GF-D8 (cell line): ENCODE measurements at regions not wholly inside any gene's neighbourhood (a gene's known extent, or its start where the extent isn't known, plus 50 kb on each side); places are given as distances from the start of the nearest gene placed in this dataset.
"Not testable (repeated sequence)": the region's sequence is repeated elsewhere in the genome, so short reads cannot be mapped to it uniquely, and the experiment has no call there.

Source experiments
- DNase-seq: peaks from one replicate; lab custom pipeline; 2025; lab: John Stamatoyannopoulos, UW

GRCh38 chr6:3619201-3619600, 132.3 kb downstream of the PXDC1 start:
- DNase-seq: no peak

DNA sequence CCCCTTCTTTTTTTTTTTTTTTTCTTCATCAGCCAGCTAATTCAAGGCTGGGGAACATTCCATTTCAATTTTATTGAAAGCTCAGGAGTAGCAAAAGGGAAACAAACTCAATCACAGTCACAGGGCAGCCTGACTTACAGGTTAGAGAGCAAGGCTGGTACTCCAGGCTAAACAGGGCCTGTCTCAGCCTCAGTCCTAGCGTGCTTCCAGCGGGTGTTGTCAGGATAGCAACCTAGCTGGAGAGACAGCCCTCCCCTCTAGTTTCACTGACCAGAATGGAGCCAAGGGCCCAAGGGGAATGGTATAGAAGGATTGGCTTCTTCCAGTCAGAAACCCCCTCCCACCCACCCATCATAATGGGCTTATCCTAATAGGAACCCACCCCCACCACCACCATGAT, 132.9 kb downstream of the PXDC1 start:
- no peak for DNase-seq

DNA sequence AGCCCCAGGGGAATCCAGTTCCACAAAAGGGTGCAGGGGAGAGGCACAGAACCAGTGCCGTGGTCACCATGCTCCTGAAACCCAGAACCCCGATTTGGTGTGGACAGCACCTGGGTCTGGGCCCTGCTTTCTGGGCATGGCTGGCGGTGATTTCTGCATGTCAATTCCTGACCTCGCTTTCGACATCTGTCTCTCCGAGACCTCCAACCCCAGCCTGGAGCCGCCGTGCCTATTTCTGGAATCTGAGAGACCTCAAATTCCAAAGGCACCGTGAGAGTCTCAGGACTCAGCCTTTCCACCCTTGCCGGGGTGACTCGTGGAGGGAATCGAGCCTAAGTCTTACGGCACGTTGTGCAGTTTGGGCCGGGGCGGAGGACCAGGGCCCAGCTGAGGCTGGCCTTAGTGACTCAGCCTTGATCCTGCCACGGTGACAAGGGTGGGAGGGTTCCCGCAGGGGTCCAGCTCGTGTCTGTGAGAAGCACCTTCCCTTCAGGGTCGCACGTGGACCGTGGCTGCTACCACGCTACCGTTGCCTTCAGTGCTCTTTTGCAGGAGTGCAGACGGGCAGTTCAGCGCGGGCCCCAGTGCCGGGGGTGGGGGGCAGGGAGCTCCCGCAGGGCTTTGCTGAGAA, 133.7 kb downstream of the PXDC1 start:
- no peak for DNase-seq

GRCh38 chr6:3617192-3617631, 134.3 kb downstream of the PXDC1 start:
- DNase-seq: no peak

- DNase-seq: no peak
Observed at GRCh38 chr6:3616565-3617176, 134.8 kb downstream of the PXDC1 start.

GRCh38 chr6:3615391-3616380, 135.8 kb downstream of the PXDC1 start:
- DNase-seq: no peak

DNA sequence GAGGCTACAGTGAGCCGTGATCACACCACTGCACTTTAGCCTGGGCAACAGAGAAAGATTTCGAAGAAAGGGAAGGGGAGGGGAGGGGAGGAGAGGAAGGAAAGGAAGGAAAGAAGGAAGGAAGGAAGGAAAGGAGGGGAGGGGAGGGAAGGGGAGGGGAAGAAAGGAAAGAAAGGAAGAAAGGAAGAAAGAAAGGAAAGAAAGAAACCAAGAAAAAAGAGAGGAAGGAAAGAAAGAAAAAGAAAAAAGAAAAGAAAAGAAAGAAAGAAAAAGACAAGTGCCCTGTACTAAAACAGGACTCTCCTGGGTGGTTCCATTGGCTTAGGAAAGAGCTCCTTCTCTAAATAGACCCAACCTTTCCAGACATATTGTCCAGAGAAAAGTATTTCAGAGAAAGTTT, 136.6 kb downstream of the PXDC1 start:
- no peak for DNase-seq

DNA sequence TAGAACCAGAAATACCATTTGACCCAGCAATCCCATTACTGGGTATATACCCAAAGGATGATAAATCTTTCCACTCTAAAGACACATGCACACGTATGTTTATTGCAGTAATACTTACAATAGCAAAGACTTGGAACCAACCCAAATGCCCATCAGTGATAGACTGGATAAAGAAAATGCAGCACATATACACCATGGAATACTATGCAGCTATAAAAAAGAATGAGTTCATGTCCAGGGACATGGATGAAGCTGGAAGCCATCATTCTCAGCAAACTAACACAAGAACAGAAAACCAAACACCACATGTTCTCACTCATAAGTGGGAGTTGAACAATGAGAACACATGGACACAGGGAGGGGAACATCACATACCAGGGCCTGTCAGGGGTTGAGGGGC, 137.9 kb downstream of the PXDC1 start:
- not testable (repeated sequence) for DNase-seq

DNA sequence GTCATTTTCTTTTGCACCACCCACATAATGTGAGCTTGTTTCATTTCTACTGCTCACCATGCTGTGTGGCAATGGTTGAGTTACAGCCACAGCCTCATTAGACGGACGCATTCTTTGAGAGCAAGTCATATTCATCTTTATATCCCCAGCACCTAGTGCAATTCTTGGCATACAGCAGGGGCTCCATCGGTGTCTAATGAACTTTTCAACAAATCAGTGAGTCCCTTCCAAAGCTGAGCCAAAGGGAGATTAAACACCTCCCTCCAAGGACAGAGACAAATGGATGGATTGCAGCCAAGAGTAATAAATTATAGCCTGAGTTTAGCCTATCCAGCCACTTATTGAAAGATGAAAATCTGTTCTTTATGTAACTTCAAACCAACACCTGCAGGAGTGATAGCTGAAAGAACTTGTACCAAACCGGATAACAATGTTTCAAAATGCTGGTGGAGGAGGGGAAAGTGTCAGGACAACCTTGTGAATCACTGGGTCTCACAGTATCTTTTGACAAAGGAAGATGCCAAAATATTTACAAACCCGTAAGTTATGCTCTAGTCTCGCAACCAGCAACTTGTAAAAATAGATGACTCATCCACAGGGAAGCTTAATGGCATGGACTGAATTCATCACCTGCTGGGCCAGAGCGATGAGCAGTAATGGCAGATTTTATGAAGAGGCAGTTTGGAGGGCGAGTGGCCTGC, 139.0 kb downstream of the PXDC1 start:
- no peak for DNase-seq

DNA sequence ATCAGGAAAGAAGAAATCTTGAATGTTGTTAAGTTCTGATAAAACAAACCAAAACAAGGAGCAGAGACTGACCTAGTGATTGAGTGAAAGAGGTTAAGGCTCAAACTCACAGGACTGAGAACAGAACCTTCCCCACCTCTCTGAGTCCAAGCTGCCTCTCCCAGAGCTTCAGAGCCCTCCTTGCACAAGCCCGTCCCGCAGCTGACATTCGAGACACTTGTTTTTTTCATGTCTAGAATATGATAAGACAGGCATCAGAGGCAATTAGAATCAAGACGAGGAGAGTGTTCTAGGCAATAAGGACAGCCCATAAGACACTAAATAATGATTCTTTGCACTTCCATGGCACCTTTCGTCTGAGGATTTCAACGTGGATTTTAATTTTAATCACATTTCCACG, 140.6 kb downstream of the PXDC1 start:
- DNase-seq: no peak

DNA sequence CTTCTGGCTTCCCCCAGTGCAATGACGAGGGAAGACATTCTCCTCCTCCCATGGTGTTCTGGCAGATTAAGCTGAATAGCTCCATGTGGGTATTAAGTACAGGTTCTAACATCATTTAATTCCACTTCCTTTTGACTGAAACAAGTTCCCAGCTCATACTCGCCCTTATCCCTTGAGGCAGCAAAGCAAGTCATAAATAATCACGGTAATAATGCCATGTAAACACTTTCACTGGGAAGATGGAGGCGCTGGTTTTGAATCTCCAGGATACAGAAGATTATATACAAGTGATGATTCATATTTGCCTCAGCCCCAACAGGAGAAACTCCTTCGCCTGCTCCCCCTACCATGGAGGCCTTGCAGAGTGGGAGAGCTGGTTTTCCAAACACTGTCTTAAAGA, 141.3 kb downstream of the PXDC1 start:
- DNase-seq: no peak

DNA sequence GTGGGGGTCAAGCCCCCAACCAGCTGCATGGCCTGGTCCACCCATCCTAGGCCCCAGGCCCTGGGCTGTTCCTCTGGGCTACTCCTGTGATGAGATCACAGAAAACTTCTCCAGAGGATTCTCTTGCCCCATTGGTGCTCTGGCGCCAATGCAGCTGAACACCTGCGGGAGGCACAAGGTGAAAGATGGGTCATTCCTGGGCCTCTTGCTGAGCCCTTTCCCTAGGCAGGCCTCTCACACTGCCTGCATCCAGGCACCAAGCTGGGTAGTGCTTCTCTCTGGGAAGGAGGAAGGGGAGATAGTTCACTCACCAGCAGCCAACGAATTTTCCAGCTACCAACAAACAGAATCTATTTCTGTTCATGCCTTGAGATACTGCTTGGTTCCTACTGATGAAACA, 142.1 kb downstream of the PXDC1 start:
- no peak for DNase-seq

DNA sequence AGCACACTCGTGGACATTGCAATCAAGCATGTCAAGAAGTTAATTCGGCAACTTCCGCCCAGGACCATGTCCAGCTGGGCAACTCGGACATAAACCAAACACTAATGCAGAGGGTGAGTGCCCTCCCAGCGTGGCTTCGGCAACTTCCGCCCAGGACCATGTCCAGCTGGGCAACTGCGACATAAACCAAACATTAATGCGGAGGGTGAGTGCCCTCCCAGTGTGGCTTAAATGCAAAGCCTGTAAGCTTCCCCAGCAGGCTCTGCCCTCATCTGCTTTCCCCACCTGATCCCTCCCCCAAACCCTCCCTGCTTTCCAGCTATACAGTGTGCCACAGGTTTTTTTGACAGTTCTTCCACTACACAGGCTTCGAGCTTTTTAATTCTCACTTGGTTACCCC, 143.4 kb downstream of the PXDC1 start:
- DNase-seq: no peak

DNA sequence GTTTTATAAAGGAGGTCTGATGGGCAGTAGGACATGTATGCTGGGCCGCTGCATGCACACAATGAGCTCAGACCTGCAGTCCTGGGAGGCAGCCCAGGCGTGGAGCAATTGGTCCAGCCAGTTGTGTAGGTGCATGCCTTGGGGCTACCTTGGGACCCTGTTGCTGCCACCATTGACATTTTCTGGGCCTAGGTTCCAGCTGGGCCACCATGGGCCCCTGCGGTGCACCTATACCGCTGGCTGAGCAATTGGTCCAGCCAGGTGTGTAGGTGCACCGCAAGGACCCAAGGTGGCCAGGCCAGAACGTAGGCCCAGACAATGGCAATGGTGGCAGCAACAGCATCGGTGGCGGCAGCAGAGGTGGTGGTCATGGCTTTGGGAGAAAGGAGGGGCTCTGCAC, 143.9 kb downstream of the PXDC1 start:
- no peak for DNase-seq

DNA sequence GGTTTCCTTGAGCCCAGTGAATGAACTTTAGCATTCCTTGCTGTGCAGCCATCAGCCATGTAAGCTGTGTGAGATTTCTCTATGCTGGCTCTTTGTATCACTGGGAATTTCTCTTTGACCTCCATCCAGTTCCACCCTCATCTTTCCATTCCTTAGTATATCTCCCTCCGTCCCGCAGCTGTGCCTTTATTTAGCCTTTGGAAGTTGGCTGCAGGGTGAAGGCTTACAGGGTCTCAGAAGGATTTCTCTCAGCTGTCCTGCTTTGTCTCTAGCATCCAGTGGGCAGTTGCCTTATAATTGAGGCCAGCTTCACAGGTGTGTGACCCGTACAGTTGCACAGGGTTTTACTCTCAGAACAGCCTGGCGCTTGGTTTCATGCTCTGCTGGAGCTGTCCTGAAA, 144.3 kb downstream of the PXDC1 start:
- no peak for DNase-seq

DNA sequence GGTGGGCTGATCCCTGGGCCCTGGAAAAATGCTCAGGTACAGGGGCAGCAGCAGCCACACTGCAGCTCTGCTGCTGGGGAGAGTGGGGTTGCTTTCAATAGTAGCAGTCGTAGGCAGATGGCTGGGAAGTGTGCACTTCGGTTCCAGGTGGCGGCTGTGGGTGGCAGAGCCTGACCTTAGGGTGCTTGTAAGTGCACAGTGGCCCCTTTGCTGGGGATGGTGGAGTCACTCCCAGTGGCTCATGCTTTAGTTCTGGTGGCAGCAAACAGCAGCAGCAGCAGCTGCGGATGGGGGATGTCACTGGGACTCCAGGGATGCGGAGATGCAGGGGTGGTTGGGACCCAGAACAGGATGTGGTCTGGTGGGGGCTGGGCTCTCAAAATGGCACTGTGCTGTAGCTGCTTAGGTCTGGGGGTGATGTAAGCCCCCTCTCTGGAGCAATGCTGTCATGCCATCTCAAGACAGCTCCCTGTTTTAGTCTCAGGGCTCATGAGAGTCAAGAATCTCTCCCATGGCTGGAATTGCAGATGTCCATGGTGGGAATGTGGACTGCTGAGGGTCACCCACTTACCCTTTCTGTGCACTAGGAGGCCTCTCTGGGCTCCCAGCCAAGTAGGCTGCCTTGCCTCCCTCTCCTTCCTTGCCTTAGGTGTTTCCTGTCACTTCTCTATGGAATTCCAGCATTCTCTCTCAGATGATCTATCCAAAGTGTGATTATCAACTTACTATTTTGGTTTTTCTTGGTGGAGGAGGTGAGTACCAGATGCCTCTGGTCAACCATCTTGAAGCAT, 146.7 kb upstream of the SLC22A23 start:
- no peak for DNase-seq

DNA sequence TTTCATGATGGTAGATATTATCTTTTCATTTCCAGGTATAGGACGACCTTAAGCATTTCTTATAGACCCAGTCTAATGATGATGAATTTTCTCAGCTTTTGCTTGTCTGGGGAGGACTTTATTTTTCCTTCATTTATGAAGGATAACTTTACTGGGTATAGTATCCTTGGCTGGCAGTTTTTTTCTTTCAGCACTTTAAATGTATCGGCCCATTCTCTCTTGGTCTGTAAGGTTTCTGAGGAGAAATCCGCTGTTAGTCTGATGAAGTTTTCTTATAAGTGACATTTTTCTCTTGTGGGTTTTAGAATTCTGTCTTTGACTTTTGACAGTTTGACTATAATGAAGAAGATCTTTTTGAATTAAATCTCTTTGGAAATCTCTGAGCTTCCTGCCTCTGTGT, 144.7 kb upstream of the SLC22A23 start:
- DNase-seq: no peak

- DNase-seq: no peak
Observed at GRCh38 chr6:3597500-3598064, 140.7 kb upstream of the SLC22A23 start.

- DNase-seq: no peak
Observed at GRCh38 chr6:3596766-3597165, 139.9 kb upstream of the SLC22A23 start.

DNA sequence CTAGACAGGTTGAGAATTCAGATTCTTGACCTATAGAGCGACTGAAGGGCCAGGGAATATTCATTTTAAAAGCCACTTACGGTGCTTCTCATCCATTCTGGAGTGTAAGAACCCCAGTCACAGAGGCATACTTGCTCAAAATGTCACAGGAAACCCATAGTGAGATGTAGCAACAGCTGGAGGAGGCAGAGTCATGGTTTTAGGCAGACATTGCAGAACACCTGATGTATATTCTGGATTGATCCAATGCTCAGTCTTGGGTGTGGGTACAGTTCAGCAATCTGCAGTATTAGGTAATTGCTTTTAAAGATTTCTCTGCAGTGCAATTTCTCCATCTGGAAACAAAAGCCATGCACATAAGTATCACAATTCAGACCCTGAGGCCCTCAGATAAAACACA, 137.4 kb upstream of the SLC22A23 start:
- DNase-seq: no peak

- DNase-seq: no peak
Observed at GRCh38 chr6:3593161-3593560, 136.3 kb upstream of the SLC22A23 start.
